OCI-LY3 (cell line): ENCODE measurements at regions not wholly inside any gene's neighbourhood (a gene's known extent, or its start where the extent isn't known, plus 50 kb on each side); places are given as distances from the start of the nearest gene placed in this dataset.

ENCODE experiments used
- EZH2phosphoT487 ChIP-seq: fragments of 200-600 bp; shearing (Covaris generic); IDR thresholded peaks from 2 replicates; pipeline ENCODE4 v1.6.1; 2018; ENCODE audit warnings: antibody characterized with exemption, mixed run types, low read depth
- TF ChIP-seq, protein P1 (sequence below): fragments of 200-600, 300-600 bp; sonication (generic); IDR thresholded peaks from 2 replicates; pipeline ENCODE4 v1.5.1; 2014; ENCODE audit warnings: antibody characterized with exemption, low read length, low read depth

DNA sequence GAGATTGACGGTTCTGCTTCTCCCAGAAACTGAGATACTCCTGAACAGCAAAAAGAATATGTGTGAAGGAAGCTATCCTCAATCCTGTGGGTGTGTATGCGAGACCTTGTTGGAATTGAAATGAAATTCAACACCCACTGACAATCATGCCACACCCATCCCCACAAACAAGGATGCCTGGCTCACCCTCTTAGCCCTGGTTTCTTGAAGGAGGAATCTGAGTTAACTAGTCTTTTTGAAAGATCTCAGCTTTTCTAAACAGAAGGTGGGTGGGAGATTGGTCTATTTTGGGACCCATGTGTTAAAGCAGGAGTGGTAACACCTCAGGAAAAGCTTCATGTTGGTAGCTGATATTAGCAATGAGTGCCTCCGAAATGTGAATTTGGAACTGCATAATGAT, 1244.5 kb downstream of the CDH11 start:
- TF ChIP-seq, protein P1, sequence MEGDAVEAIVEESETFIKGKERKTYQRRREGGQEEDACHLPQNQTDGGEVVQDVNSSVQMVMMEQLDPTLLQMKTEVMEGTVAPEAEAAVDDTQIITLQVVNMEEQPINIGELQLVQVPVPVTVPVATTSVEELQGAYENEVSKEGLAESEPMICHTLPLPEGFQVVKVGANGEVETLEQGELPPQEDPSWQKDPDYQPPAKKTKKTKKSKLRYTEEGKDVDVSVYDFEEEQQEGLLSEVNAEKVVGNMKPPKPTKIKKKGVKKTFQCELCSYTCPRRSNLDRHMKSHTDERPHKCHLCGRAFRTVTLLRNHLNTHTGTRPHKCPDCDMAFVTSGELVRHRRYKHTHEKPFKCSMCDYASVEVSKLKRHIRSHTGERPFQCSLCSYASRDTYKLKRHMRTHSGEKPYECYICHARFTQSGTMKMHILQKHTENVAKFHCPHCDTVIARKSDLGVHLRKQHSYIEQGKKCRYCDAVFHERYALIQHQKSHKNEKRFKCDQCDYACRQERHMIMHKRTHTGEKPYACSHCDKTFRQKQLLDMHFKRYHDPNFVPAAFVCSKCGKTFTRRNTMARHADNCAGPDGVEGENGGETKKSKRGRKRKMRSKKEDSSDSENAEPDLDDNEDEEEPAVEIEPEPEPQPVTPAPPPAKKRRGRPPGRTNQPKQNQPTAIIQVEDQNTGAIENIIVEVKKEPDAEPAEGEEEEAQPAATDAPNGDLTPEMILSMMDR: no peak
- no peak for TF ChIP-seq EZH2phosphoT487
